ENCODE measurements at regions not wholly inside any gene's neighbourhood (a gene's known extent, or its start where the extent isn't known, plus 50 kb on each side); places are given as distances from the start of the nearest gene placed in this dataset.

DNA sequence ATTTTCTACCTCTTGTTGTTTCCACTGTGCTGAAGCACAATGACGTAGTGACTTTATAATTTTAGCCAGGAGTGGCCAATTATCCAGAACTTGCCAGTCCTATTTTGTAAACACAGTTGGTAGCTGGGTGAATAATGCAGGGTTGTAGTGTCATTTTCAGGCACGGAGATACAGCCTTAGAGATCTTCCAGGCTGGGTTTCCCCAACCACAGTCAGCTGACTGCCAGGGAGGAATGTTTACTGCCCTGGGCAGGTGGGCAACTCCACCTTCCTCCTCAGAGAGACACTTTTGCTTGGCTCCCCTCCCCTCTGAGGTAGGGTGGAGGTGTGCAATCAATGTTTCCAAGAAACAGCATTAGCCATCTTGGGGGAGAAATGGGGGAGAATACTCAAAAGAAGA is 228.1 kb upstream of the NR4A3 start:
- TF ChIP-seq GATA2 (IDR thresholded peaks at IDR 0.05; ENCODE audit: low read depth, low read length): no peak
- TF ChIP-seq GATA3 (IDR thresholded peaks at IDR 0.05; ENCODE audit: low read depth, low read length): no peak
